Smooth muscle cell (in vitro differentiated cells): ENCODE measurements at regions not wholly inside any gene's neighbourhood (a gene's known extent, or its start where the extent isn't known, plus 50 kb on each side); places are given as distances from the start of the nearest gene placed in this dataset.

Experiments
- DNase-seq: peaks from one replicate; lab custom pipeline; 2025; ENCODE audit not compliant: unreplicated experiment; lab: John Stamatoyannopoulos, UW
- H2AFZ ChIP-seq: fragments of 200-600 bp; sonication (generic); 2 replicates; pipeline ENCODE4 v1.6.0; 2016; ENCODE audit warnings: antibody characterized with exemption, low read depth, mild to moderate bottlenecking
- H3F3A ChIP-seq: fragments of 200-600 bp; sonication (generic); 2 replicates; pipeline ENCODE4 v1.6.0; 2017; ENCODE audit warnings: antibody characterized with exemption, low read depth
- H3K27ac ChIP-seq: fragments of 200-600 bp; sonication (generic); 2 replicates; pipeline ENCODE4 v1.5.1; 2016; ENCODE audit warnings: low read depth, mild to moderate bottlenecking
- H3K27me3 ChIP-seq: fragments of 200-600 bp; sonication (generic); 2 replicates; pipeline ENCODE4 v1.6.1; 2016; ENCODE audit warnings: low read depth, mild to moderate bottlenecking
- H3K36me3 ChIP-seq: fragments of 200-600 bp; sonication (generic); 2 replicates; pipeline ENCODE4 v1.5.1; 2016; ENCODE audit warnings: low read depth
- H3K4me1 ChIP-seq: fragments of 200-600 bp; sonication (generic); 2 replicates; pipeline ENCODE4 v1.5.1; 2016; ENCODE audit warnings: low read depth
- H3K4me2 ChIP-seq: fragments of 200-600 bp; sonication (generic); 2 replicates; pipeline ENCODE4 v1.6.0; 2016; ENCODE audit warnings: mild to moderate bottlenecking
- H3K4me3 ChIP-seq: fragments of 200-600 bp; sonication (generic); 2 replicates; pipeline ENCODE4 v1.5.1; 2016; ENCODE audit warnings: mild to moderate bottlenecking
- H3K79me2 ChIP-seq: fragments of 200-600 bp; sonication (generic); 2 replicates; pipeline ENCODE4 v1.6.0; 2016; ENCODE audit warnings: low read depth, mild to moderate bottlenecking
- H3K9ac ChIP-seq: fragments of 200-600 bp; sonication (generic); 2 replicates; pipeline ENCODE4 v1.6.0; 2016; ENCODE audit warnings: low read depth
- H3K9me3 ChIP-seq: fragments of 200-600 bp; sonication (generic); replicated peaks from 2 replicates; pipeline ENCODE4 v1.5.1; 2016; ENCODE audit warnings: low read depth
- H4K20me1 ChIP-seq: fragments of 200-600 bp; sonication (generic); 2 replicates; pipeline ENCODE4 v1.6.0; 2016; ENCODE audit warnings: low read depth
- WGBS: methylation state at CpG from one replicate; pipeline ENCODE4 v1.1.7; 2016; ENCODE audit warnings: low lambda C conversion rate; 5-methylcytosine and 5-hydroxymethylcytosine counted together
- TF ChIP-seq, protein P1 (sequence below): fragments of 200-600 bp; sonication (generic); IDR thresholded peaks from 2 replicates; pipeline ENCODE4 v1.5.1; 2017; ENCODE audit warnings: borderline replicate concordance, mild to moderate bottlenecking, antibody characterized with exemption; ENCODE audit not compliant: insufficient read depth, poor library complexity, severe bottlenecking

DNA sequence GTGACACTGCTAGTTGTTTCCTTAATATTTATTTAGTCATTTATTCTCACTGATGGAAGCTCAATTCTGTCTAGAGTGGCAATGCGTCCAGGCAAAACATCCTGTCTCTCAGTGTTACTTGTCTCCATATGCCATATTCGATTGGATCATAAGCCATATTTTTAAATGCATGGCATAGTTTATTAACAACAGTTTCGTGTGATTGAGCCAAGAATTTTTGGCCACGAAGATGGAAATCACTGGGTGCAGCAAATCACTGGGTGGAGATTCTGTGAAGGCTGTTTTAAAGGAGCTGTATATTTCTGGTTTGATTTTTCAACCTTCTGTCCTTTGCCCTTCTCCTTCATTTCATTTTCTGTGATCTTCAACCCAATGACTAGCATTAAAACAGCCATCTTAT is 205.2 kb downstream of the JRKL start:
- Histone ChIP-seq H3K36me3 (no peaks in the 10 kb centered on the region), H3K9me3 (no peaks in the 10 kb centered on the region), H3K4me2 (no peak overlapping the region), H3F3A (no peaks in the 10 kb centered on the region), H3K4me3 (no peak overlapping the region), H3K9ac (no peak overlapping the region), H3K27ac (no peak overlapping the region), H4K20me1 (no peaks in the 10 kb centered on the region), H2AFZ (no peak overlapping the region), H3K27me3 (no peaks in the 10 kb centered on the region), H3K79me2 (no peaks in the 10 kb centered on the region), H3K4me1 (no peaks in the 10 kb centered on the region)
- WGBS = 89% methylated on average over 4 of the region's 4 CpGs
- TF ChIP-seq, protein P1, sequence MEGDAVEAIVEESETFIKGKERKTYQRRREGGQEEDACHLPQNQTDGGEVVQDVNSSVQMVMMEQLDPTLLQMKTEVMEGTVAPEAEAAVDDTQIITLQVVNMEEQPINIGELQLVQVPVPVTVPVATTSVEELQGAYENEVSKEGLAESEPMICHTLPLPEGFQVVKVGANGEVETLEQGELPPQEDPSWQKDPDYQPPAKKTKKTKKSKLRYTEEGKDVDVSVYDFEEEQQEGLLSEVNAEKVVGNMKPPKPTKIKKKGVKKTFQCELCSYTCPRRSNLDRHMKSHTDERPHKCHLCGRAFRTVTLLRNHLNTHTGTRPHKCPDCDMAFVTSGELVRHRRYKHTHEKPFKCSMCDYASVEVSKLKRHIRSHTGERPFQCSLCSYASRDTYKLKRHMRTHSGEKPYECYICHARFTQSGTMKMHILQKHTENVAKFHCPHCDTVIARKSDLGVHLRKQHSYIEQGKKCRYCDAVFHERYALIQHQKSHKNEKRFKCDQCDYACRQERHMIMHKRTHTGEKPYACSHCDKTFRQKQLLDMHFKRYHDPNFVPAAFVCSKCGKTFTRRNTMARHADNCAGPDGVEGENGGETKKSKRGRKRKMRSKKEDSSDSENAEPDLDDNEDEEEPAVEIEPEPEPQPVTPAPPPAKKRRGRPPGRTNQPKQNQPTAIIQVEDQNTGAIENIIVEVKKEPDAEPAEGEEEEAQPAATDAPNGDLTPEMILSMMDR = no peak
- no peak for DNase-seq

DNA sequence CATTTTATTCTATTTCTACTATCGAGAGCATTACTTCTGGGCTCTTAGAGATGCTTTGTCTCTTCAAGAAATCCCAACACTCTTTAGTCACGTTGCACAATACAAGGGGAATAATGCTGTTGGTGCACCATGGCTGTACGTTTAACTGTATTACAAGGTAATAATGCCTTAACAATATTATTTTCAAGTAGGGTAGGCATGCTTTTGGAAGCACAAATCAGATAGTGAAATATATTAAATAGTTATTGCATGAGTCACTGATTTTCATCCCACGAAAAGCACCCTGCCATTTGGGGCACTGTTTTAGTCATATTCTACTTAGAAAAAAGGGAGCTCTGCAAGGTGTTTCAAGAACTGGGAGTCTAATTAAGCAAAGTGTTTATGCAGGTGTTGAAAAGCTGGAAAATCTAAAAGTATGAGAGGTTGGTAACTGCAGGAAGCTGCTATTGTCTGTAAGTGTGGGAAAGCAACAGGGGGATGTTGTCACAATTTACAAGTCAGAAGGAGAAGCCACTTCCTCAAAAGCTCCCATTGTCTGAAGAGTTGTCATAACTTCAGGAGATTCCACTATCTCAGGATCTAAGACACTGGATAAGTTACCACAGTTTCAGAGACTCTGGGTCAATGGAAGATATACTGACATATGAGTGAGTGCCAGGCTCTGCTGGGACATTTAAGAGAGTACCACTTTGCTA is 218.2 kb downstream of the JRKL start:
- 64% methylated on average over 4 of the region's 4 CpGs for WGBS

DNA sequence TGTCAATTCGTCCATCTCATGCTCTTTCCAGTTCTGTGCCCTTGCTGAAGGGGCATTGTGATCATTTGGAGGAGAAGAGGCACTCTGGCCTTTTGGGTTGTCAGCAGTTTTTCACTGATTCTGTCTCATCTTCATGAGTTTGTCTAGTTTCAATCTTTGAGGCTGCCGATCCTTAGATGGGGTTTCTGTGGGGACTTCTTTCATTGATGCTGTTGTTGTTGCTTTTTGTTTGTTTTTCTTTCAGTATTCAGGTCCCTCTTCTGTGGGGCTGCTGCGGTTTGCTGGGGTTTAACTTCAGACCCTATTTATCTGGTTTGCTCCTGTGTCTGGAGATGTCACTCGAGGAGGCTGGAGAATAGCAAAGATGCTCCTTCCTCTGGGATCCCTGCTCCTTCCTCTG is 224.3 kb downstream of the JRKL start:
- no peaks in the 10 kb centered on the region for H4K20me1 ChIP-seq
- no peak overlapping the region for H3K4me2 ChIP-seq
- no peak overlapping the region for H3K4me3 ChIP-seq
- TF ChIP-seq, protein P1 = no peak
- H3K27me3 ChIP-seq = no peaks in the 10 kb centered on the region
- H3K4me1 ChIP-seq = no peaks in the 10 kb centered on the region
- H3K36me3 ChIP-seq = no peaks in the 10 kb centered on the region
- no peak for DNase-seq
- H3K9ac ChIP-seq = no peak overlapping the region
- 87% methylated on average over 4 of the region's 4 CpGs for WGBS
- H3K79me2 ChIP-seq = no peaks in the 10 kb centered on the region
- H2AFZ ChIP-seq = no peak overlapping the region
- H3K9me3 ChIP-seq = no peaks in the 10 kb centered on the region
- no peaks in the 10 kb centered on the region for H3F3A ChIP-seq
- no peak overlapping the region for H3K27ac ChIP-seq

More for the DNA sequence above, 218.2 kb downstream of the JRKL start:
- Histone ChIP-seq H3K27ac (no peak overlapping the region), H4K20me1 (no peaks in the 10 kb centered on the region), H3F3A (no peaks in the 10 kb centered on the region), H3K4me3 (no peak overlapping the region), H3K4me2 (no peak overlapping the region), H3K27me3 (no peaks in the 10 kb centered on the region), H3K79me2 (no peaks in the 10 kb centered on the region), H3K4me1 (no peaks in the 10 kb centered on the region), H3K9ac (no peak overlapping the region), H3K9me3 (no peaks in the 10 kb centered on the region), H2AFZ (no peak overlapping the region), H3K36me3 (no peaks in the 10 kb centered on the region)
- no peak for DNase-seq
- TF ChIP-seq, protein P1 = no peak

DNA sequence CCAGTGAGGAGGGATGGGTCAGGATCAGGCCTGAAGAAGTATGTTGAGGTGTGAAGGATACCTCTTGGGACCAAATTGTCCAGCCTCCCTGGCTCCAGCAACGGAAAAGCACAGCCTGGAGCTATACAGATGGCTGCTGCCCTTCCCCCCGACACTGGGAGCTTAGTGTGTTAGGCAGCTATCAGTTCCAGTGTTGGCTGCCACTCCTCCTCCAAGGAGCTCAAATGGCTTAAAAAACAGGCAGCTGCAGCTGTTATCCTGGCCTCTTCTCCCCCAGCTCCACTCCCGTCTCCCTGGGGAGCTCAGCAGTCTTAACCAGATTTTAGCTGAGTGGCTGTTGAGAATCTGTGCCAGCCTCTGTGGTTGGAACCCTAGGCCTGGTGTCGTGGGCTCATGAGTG is 225.0 kb downstream of the JRKL start:
- H3F3A ChIP-seq = no peaks in the 10 kb centered on the region
- no peaks in the 10 kb centered on the region for H3K4me1 ChIP-seq
- H3K27me3 ChIP-seq = no peaks in the 10 kb centered on the region
- TF ChIP-seq, protein P1 = no peak
- no peak overlapping the region for H3K4me3 ChIP-seq
- no peak for DNase-seq
- no peaks in the 10 kb centered on the region for H4K20me1 ChIP-seq
- no peak overlapping the region for H3K27ac ChIP-seq
- H2AFZ ChIP-seq = no peak overlapping the region
- H3K36me3 ChIP-seq = no peaks in the 10 kb centered on the region
- no peak overlapping the region for H3K9ac ChIP-seq
- H3K79me2 ChIP-seq = no peaks in the 10 kb centered on the region
- H3K9me3 ChIP-seq = no peaks in the 10 kb centered on the region
- WGBS = 56% methylated on average over 4 of the region's 4 CpGs
- no peak overlapping the region for H3K4me2 ChIP-seq
